ENCODE measurements at regions not wholly inside any gene's neighbourhood (a gene's known extent, or its start where the extent isn't known, plus 50 kb on each side); places are given as distances from the start of the nearest gene placed in this dataset.

GRCh38 chr2:136221026-136221425 is 103.1 kb upstream of the CXCR4 start:
- CTCF ChIA-PET, result no interaction called here
- Histone ChIP-seq H2AFZ (ENCODE audit: low read depth) (no peak overlapping the region), H4K20me1 (ENCODE audit: insufficient read depth) (no peaks in the 10 kb centered on the region), H3K79me2 (ENCODE audit: insufficient read depth) (no peaks in the 10 kb centered on the region), H3K4me3 (ENCODE audit: low read depth in 2 of 2, low read length in 1 of 2) (no peak overlapping the region), H3K27ac (ENCODE audit: low read depth in 2 of 2, low read length in 1 of 2) (no peak overlapping the region), H3K36me3 (replicated peaks in 1 of 2; ENCODE audit: control insufficient read depth in 1 of 2, insufficient read depth in 2 of 2, low read length in 1 of 2) (no peaks in the 10 kb centered on the region), H3K4me2 (no peak overlapping the region), H3K9me2 (no peaks in the 10 kb centered on the region), H3K4me1 (ENCODE audit: control insufficient read depth in 1 of 2, insufficient read depth in 2 of 2, low read depth in 1 of 2, low read length in 1 of 2) (no peaks in the 10 kb centered on the region; a peak in 1 of 4 replicates), H3K27me3 (ENCODE audit: insufficient read depth) (no peaks in the 10 kb centered on the region), H3K9ac (no peak overlapping the region), H3K9me3 (no peaks in the 10 kb centered on the region), H3F3A (replicated peaks; ENCODE audit: insufficient read depth) (no peaks in the 10 kb centered on the region)
- TF ChIP-seq FOXM1 (IDR thresholded peaks at IDR 0.05; ENCODE audit: low read depth), result no peak
- no peak for TF ChIP-seq RCOR1 (IDR thresholded peaks at IDR 0.05; ENCODE audit: low read length)
- TF ChIP-seq ZBTB33 (IDR thresholded peaks at IDR 0.05; ENCODE audit: borderline replicate concordance, low read depth), result no peak
- no peak for TF ChIP-seq RAD21 (IDR thresholded peaks at IDR 0.05; ENCODE audit: low read length)
- no peak for TF ChIP-seq FOSL2 (IDR thresholded peaks at IDR 0.05; ENCODE audit: borderline replicate concordance, low read depth)
- no peak for TF ChIP-seq GATA2 (CRISPR knock-in tag; IDR thresholded peaks at IDR 0.05)
- TF ChIP-seq RFX5 (IDR thresholded peaks at IDR 0.05; ENCODE audit: low read length), result no peak
- no peak for TF ChIP-seq EP300 (IDR thresholded peaks at IDR 0.05; ENCODE audit: borderline replicate concordance in 1 of 2, low read depth in 1 of 2, low read length in 1 of 2)
- no peak for TF ChIP-seq CHD2 (IDR thresholded peaks at IDR 0.05; ENCODE audit: low read length, partially characterized antibody)
- no peak for TF ChIP-seq TAF1 (IDR thresholded peaks at IDR 0.05; ENCODE audit: borderline replicate concordance, low read depth, low read length)
- no peak for TF ChIP-seq NRF1 (IDR thresholded peaks at IDR 0.05; ENCODE audit: low read depth, low read length)
- TF ChIP-seq EZH2phosphoT487 (IDR thresholded peaks at IDR 0.05; ENCODE audit: borderline replicate concordance, low read depth), result no peak
- no peak for TF ChIP-seq TCF12 (IDR thresholded peaks at IDR 0.05)
- no peak for TF ChIP-seq MXI1 (IDR thresholded peaks at IDR 0.05; ENCODE audit: low read depth, low read length)
- TF ChIP-seq ELF1 (IDR thresholded peaks at IDR 0.05), result no peak
- 17% methylated on average over 3 of the region's 3 CpGs for WGBS (ENCODE audit: low lambda C conversion rate)
- POLR2A ChIA-PET, result no interaction called here
- no peak for DNase-seq

DNA sequence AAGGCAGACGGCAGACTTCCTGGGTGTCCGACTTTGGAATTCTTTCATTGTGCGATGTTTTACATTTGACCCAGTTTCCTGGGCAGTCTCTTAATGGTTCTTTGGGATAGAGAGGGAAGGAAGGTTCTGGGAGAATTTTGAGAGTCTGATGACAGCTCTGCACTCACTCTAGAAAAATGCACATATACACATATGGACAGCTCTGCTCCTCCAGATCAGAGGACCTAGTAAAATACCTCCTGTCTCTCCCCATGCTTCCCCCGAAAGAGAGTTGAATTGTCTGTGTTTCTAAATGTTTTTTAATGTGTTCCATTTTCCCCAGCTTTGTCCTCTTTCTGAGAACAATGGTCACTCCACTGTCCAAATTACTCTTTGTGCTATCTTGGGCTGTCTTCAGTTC is 102.0 kb upstream of the CXCR4 start:
- POLR2A ChIA-PET, result no interaction called here
- Histone ChIP-seq H3K4me3 (ENCODE audit: low read depth in 2 of 2, low read length in 1 of 2) (no peak overlapping the region), H3K27me3 (ENCODE audit: insufficient read depth) (no peaks in the 10 kb centered on the region), H3F3A (replicated peaks; ENCODE audit: insufficient read depth) (no peaks in the 10 kb centered on the region), H3K4me2 (no peak overlapping the region), H2AFZ (ENCODE audit: low read depth) (no peak overlapping the region), H4K20me1 (ENCODE audit: insufficient read depth) (no peaks in the 10 kb centered on the region), H3K9me2 (no peaks in the 10 kb centered on the region), H3K9me3 (no peaks in the 10 kb centered on the region), H3K79me2 (ENCODE audit: insufficient read depth) (no peaks in the 10 kb centered on the region), H3K4me1 (ENCODE audit: control insufficient read depth in 1 of 2, insufficient read depth in 2 of 2, low read depth in 1 of 2, low read length in 1 of 2) (no peaks in the 10 kb centered on the region; a peak in 1 of 4 replicates), H3K36me3 (replicated peaks in 1 of 2; ENCODE audit: control insufficient read depth in 1 of 2, insufficient read depth in 2 of 2, low read length in 1 of 2) (no peaks in the 10 kb centered on the region), H3K9ac (no peak overlapping the region), H3K27ac (ENCODE audit: low read depth in 2 of 2, low read length in 1 of 2) (no peak overlapping the region)
- WGBS (ENCODE audit: low lambda C conversion rate), result 37% methylated on average over 4 of the region's 4 CpGs
- no peak for DNase-seq
- CTCF ChIA-PET, result interaction anchor here (0.7 to 1.2 kb wide), 2 partner anchors 16 to 17 kb away, joined by 3 to 6 read pairs; no protein-coding TSS in a partner anchor
- TF ChIP-seq MEF2A (IDR thresholded peaks at IDR 0.05; ENCODE audit: borderline replicate concordance, low read depth) (no peak), RFX5 (IDR thresholded peaks at IDR 0.05; ENCODE audit: low read length) (no peak), FOSL2 (IDR thresholded peaks at IDR 0.05; ENCODE audit: borderline replicate concordance, low read depth) (no peak), ZBTB33 (IDR thresholded peaks at IDR 0.05; ENCODE audit: borderline replicate concordance, low read depth) (no peak), GATA2 (CRISPR knock-in tag; IDR thresholded peaks at IDR 0.05) (no peak), SMC3 (IDR thresholded peaks at IDR 0.05; ENCODE audit: low read depth, low read length) (no peak), RCOR1 (IDR thresholded peaks at IDR 0.05; ENCODE audit: low read length) (no peak), FOXJ3 (CRISPR knock-in tag; IDR thresholded peaks at IDR 0.05) (no peak), TCF12 (IDR thresholded peaks at IDR 0.05) (no peak), CHD2 (IDR thresholded peaks at IDR 0.05; ENCODE audit: low read length, partially characterized antibody) (no peak), TAF1 (IDR thresholded peaks at IDR 0.05; ENCODE audit: borderline replicate concordance, low read depth, low read length) (no peak), RXRA (IDR thresholded peaks at IDR 0.05; ENCODE audit: borderline replicate concordance, low read depth) (no peak)
- TF ChIP-seq, protein P1, sequence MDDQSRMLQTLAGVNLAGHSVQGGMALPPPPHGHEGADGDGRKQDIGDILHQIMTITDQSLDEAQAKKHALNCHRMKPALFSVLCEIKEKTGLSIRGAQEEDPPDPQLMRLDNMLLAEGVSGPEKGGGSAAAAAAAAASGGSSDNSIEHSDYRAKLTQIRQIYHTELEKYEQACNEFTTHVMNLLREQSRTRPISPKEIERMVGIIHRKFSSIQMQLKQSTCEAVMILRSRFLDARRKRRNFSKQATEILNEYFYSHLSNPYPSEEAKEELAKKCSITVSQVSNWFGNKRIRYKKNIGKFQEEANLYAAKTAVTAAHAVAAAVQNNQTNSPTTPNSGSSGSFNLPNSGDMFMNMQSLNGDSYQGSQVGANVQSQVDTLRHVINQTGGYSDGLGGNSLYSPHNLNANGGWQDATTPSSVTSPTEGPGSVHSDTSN (IDR thresholded peaks at IDR 0.05), result no peak
